ENCODE measurements at regions not wholly inside any gene's neighbourhood (a gene's known extent, or its start where the extent isn't known, plus 50 kb on each side); places are given as distances from the start of the nearest gene placed in this dataset.

DNA sequence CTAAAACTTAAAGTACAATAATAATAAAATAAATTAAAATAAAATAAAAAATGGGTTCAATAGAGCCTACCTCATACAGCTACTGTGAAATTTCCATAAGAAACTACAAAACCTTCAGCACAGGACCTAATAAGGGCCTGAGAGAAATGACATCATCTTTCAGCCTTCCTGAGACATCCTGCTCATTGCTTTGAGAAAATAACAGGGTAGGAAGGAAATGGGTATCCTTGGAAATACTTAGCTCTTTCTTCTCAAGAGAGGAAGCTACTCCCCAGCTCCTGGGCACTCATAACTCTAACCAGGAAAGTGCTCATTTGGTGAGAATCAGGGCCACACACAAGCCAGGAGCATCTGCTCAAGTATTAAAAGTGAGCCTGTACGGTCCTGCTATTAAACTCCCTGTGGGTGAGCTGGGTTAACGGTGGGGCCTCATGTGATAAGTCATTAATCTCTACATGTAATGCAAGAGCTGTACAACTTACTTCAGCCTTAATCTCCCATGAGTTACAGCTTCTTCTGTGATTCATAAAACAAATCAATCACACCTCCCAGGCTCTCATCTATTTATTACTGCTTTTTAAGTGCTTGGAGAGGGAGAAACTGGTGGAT lies 141.4 kb downstream of the MAFB start:
- TF ChIP-seq, protein P1, sequence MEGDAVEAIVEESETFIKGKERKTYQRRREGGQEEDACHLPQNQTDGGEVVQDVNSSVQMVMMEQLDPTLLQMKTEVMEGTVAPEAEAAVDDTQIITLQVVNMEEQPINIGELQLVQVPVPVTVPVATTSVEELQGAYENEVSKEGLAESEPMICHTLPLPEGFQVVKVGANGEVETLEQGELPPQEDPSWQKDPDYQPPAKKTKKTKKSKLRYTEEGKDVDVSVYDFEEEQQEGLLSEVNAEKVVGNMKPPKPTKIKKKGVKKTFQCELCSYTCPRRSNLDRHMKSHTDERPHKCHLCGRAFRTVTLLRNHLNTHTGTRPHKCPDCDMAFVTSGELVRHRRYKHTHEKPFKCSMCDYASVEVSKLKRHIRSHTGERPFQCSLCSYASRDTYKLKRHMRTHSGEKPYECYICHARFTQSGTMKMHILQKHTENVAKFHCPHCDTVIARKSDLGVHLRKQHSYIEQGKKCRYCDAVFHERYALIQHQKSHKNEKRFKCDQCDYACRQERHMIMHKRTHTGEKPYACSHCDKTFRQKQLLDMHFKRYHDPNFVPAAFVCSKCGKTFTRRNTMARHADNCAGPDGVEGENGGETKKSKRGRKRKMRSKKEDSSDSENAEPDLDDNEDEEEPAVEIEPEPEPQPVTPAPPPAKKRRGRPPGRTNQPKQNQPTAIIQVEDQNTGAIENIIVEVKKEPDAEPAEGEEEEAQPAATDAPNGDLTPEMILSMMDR (IDR thresholded peaks at IDR 0.05), result no peak
- TF ChIP-seq POLR2A (IDR thresholded peaks at IDR 0.05), result no peak

Data from stomach (tissue), 4 donors.